ENCODE measurements at regions not wholly inside any gene's neighbourhood (a gene's known extent, or its start where the extent isn't known, plus 50 kb on each side); places are given as distances from the start of the nearest gene placed in this dataset.
"Not testable (repeated sequence)": the region's sequence is repeated elsewhere in the genome, so short reads cannot be mapped to it uniquely, and the experiment has no call there.

GRCh38 chr13:86253497-86253896, 454.3 kb upstream of the SLITRK6 start:
- POLR2A ChIA-PET; CTCF ChIA-PET; H3K9me3 Mint-ChIP-seq; H3K4me1 Mint-ChIP-seq; H3K27ac Mint-ChIP-seq; H3K27me3 Mint-ChIP-seq; H3K36me3 Mint-ChIP-seq (ENCODE audit: low read depth); DNase-seq; H3K4me3 Mint-ChIP-seq: not testable (repeated sequence)

GRCh38 chr13:86255820-86256219, 456.6 kb upstream of the SLITRK6 start:
- CTCF ChIA-PET; H3K4me1 Mint-ChIP-seq; H3K27ac Mint-ChIP-seq; H3K9me3 Mint-ChIP-seq; DNase-seq; POLR2A ChIA-PET; H3K36me3 Mint-ChIP-seq (ENCODE audit: low read depth); H3K27me3 Mint-ChIP-seq; H3K4me3 Mint-ChIP-seq: not testable (repeated sequence)

GRCh38 chr13:86269511-86269910, 470.3 kb upstream of the SLITRK6 start:
- no peak overlapping the region for H3K27ac Mint-ChIP-seq
- ChIA-PET POLR2A (no interaction called here), CTCF (no interaction called here)
- peaks cover 4% of the 10 kb centered on the region for H3K9me3 Mint-ChIP-seq
- no peaks in the 10 kb centered on the region for H3K27me3 Mint-ChIP-seq
- DNase-seq = no peak
- no peaks in the 10 kb centered on the region for H3K36me3 Mint-ChIP-seq (ENCODE audit: low read depth)
- no peaks in the 10 kb centered on the region for H3K4me1 Mint-ChIP-seq
- H3K4me3 Mint-ChIP-seq = no peak overlapping the region

- CTCF ChIA-PET = no interaction called here
- H3K27ac Mint-ChIP-seq = no peak overlapping the region
- H3K36me3 Mint-ChIP-seq (ENCODE audit: low read depth) = no peaks in the 10 kb centered on the region
- no peak for DNase-seq
- no peaks in the 10 kb centered on the region for H3K4me1 Mint-ChIP-seq
- H3K4me3 Mint-ChIP-seq = no peak overlapping the region
- H3K27me3 Mint-ChIP-seq = no peaks in the 10 kb centered on the region
- POLR2A ChIA-PET = no interaction called here
- no peaks in the 10 kb centered on the region for H3K9me3 Mint-ChIP-seq
Observed at GRCh38 chr13:86282442-86282841, 483.2 kb upstream of the SLITRK6 start.

- H3K4me3 Mint-ChIP-seq = no peak overlapping the region
- POLR2A ChIA-PET = no interaction called here
- CTCF ChIA-PET = no interaction called here
Observed at GRCh38 chr13:86283031-86283430, 483.8 kb upstream of the SLITRK6 start.

GRCh38 chr13:86298725-86299124, 499.5 kb upstream of the SLITRK6 start:
- Mint-ChIP-seq H3K4me1 (no peaks in the 10 kb centered on the region), H3K36me3 (ENCODE audit: low read depth) (no peaks in the 10 kb centered on the region), H3K9me3 (no peaks in the 10 kb centered on the region), H3K4me3 (no peak overlapping the region), H3K27me3 (no peaks in the 10 kb centered on the region), H3K27ac (no peak overlapping the region)
- CTCF ChIA-PET = no interaction called here
- POLR2A ChIA-PET = no interaction called here
- DNase-seq = no peak

More at GRCh38 chr13:86283031-86283430, 483.8 kb upstream of the SLITRK6 start:
- no peaks in the 10 kb centered on the region for H3K27me3 Mint-ChIP-seq
- no peaks in the 10 kb centered on the region for H3K9me3 Mint-ChIP-seq
- H3K36me3 Mint-ChIP-seq (ENCODE audit: low read depth) = no peaks in the 10 kb centered on the region
- H3K27ac Mint-ChIP-seq = no peak overlapping the region
- no peak for DNase-seq
- no peaks in the 10 kb centered on the region for H3K4me1 Mint-ChIP-seq

- DNase-seq = no peak
- POLR2A ChIA-PET = no interaction called here
- Mint-ChIP-seq H3K9me3 (no peaks in the 10 kb centered on the region), H3K36me3 (ENCODE audit: low read depth) (no peaks in the 10 kb centered on the region), H3K4me1 (no peaks in the 10 kb centered on the region), H3K27ac (no peak overlapping the region), H3K4me3 (no peak overlapping the region), H3K27me3 (no peaks in the 10 kb centered on the region)
- CTCF ChIA-PET = no interaction called here
Observed at GRCh38 chr13:86299128-86299527, 499.9 kb upstream of the SLITRK6 start.

GRCh38 chr13:86309881-86310280, 510.7 kb upstream of the SLITRK6 start:
- Mint-ChIP-seq H3K27ac (no peak overlapping the region), H3K27me3 (no peaks in the 10 kb centered on the region), H3K4me3 (no peak overlapping the region), H3K4me1 (no peaks in the 10 kb centered on the region), H3K9me3 (no peaks in the 10 kb centered on the region), H3K36me3 (ENCODE audit: low read depth) (no peaks in the 10 kb centered on the region)
- DNase-seq = no peak
- POLR2A ChIA-PET = no interaction called here
- CTCF ChIA-PET = no interaction called here

GRCh38 chr13:86313421-86313820, 514.2 kb upstream of the SLITRK6 start:
- no peak overlapping the region for H3K27ac Mint-ChIP-seq
- H3K27me3 Mint-ChIP-seq = no peaks in the 10 kb centered on the region
- H3K36me3 Mint-ChIP-seq (ENCODE audit: low read depth) = no peaks in the 10 kb centered on the region
- H3K9me3 Mint-ChIP-seq = peaks cover 2% of the 10 kb centered on the region
- ChIA-PET POLR2A (no interaction called here), CTCF (no interaction called here)
- H3K4me1 Mint-ChIP-seq = no peaks in the 10 kb centered on the region
- no peak for DNase-seq
- H3K4me3 Mint-ChIP-seq = no peak overlapping the region

GRCh38 chr13:86318450-86318849, 519.2 kb upstream of the SLITRK6 start:
- Mint-ChIP-seq H3K27ac (no peak overlapping the region), H3K27me3 (no peaks in the 10 kb centered on the region), H3K4me3 (no peak overlapping the region), H3K36me3 (ENCODE audit: low read depth) (no peaks in the 10 kb centered on the region), H3K4me1 (no peaks in the 10 kb centered on the region), H3K9me3 (peaks cover 2% of the 10 kb centered on the region)
- ChIA-PET CTCF (no interaction called here), POLR2A (no interaction called here)
- DNase-seq = no peak

- H3K4me1 Mint-ChIP-seq = no peaks in the 10 kb centered on the region
- no peaks in the 10 kb centered on the region for H3K27me3 Mint-ChIP-seq
- peaks cover 5% of the 10 kb centered on the region for H3K9me3 Mint-ChIP-seq
- DNase-seq = no peak
- ChIA-PET CTCF (no interaction called here), POLR2A (no interaction called here)
- H3K27ac Mint-ChIP-seq = no peak overlapping the region
- no peaks in the 10 kb centered on the region for H3K36me3 Mint-ChIP-seq (ENCODE audit: low read depth)
- no peak overlapping the region for H3K4me3 Mint-ChIP-seq
Observed at GRCh38 chr13:86324191-86324590, 525.0 kb upstream of the SLITRK6 start.

- no peaks in the 10 kb centered on the region for H3K27me3 Mint-ChIP-seq
- CTCF ChIA-PET = no interaction called here
- H3K4me1 Mint-ChIP-seq = no peaks in the 10 kb centered on the region
- H3K36me3 Mint-ChIP-seq (ENCODE audit: low read depth) = no peaks in the 10 kb centered on the region
- H3K27ac Mint-ChIP-seq = no peak overlapping the region
- no peak for DNase-seq
- POLR2A ChIA-PET = no interaction called here
- H3K9me3 Mint-ChIP-seq = peaks cover 2% of the 10 kb centered on the region
- H3K4me3 Mint-ChIP-seq = no peak overlapping the region
Observed at GRCh38 chr13:86355301-86355700, 556.1 kb upstream of the SLITRK6 start.

- POLR2A ChIA-PET = no interaction called here
- peaks cover 3% of the 10 kb centered on the region for H3K9me3 Mint-ChIP-seq
- no peaks in the 10 kb centered on the region for H3K27me3 Mint-ChIP-seq
- DNase-seq = no peak
- no peak overlapping the region for H3K27ac Mint-ChIP-seq
- no peaks in the 10 kb centered on the region for H3K36me3 Mint-ChIP-seq (ENCODE audit: low read depth)
- no peaks in the 10 kb centered on the region for H3K4me1 Mint-ChIP-seq
- H3K4me3 Mint-ChIP-seq = no peak overlapping the region
- CTCF ChIA-PET = no interaction called here
Observed at GRCh38 chr13:86357106-86357505, 557.9 kb upstream of the SLITRK6 start.

- DNase-seq; H3K4me1 Mint-ChIP-seq; POLR2A ChIA-PET; H3K27ac Mint-ChIP-seq; CTCF ChIA-PET; H3K36me3 Mint-ChIP-seq (ENCODE audit: low read depth); H3K4me3 Mint-ChIP-seq; H3K27me3 Mint-ChIP-seq; H3K9me3 Mint-ChIP-seq: not testable (repeated sequence)
Observed at GRCh38 chr13:86363749-86364148, 564.5 kb upstream of the SLITRK6 start.

GRCh38 chr13:86368924-86369323, 569.7 kb upstream of the SLITRK6 start:
- H3K27me3 Mint-ChIP-seq = no peaks in the 10 kb centered on the region
- no peaks in the 10 kb centered on the region for H3K4me1 Mint-ChIP-seq
- H3K4me3 Mint-ChIP-seq = no peak overlapping the region
- POLR2A ChIA-PET = no interaction called here
- CTCF ChIA-PET = no interaction called here
- H3K9me3 Mint-ChIP-seq = peaks cover 6% of the 10 kb centered on the region
- no peak for DNase-seq
- H3K36me3 Mint-ChIP-seq (ENCODE audit: low read depth) = no peaks in the 10 kb centered on the region
- H3K27ac Mint-ChIP-seq = no peak overlapping the region
